Left colon (tissue), 2 donors: ENCODE measurements at regions not wholly inside any gene's neighbourhood (a gene's known extent, or its start where the extent isn't known, plus 50 kb on each side); places are given as distances from the start of the nearest gene placed in this dataset.
"Not testable (repeated sequence)": the region's sequence is repeated elsewhere in the genome, so short reads cannot be mapped to it uniquely, and the experiment has no call there.

Experiments
- ATAC-seq: fragments of 200-7000 bp; cut with Tn5 transposase; one replicate; pipeline ENCODE4 v1.9.1; 2020; ENCODE audit warnings: mild to moderate bottlenecking, moderate library complexity
- DNase-seq, 2 donors: peaks; one replicate each; pipeline ENCODE4 v3.0.0-alpha.2; 2020
- intact Hi-C, 2 donors: fragments of 100-400 bp; cut with DNase I in 1 of 2; cut with micrococcal nuclease in 1 of 2; formaldehyde crosslinking; loops; one replicate each; pipeline versions ENCODE4 v1.11.2 to v1.14.0; 2022; cut with DNase I, micrococcal nuclease
- donor health status: DM: no; HTN: no; CAD: no.
- donor health status: DM: yes; HTN: yes; CAD: no.

- ATAC-seq (no peak), DNase-seq (no peak)
- intact Hi-C loops, result no loop called here
Observed at GRCh38 chr6:167742719-167743303, 83.9 kb upstream of the AFDN start.

GRCh38 chr6:167744681-167745669 is 81.7 kb upstream of the AFDN start:
- no peak for DNase-seq
- intact Hi-C loops, result no loop called here
- no peak for ATAC-seq

GRCh38 chr6:167745670-167746389 is 80.9 kb upstream of the AFDN start:
- intact Hi-C loops, result no loop called here
- ATAC-seq (no peak), DNase-seq (peak in 1 of 2 donors; percentile 15)

DNA sequence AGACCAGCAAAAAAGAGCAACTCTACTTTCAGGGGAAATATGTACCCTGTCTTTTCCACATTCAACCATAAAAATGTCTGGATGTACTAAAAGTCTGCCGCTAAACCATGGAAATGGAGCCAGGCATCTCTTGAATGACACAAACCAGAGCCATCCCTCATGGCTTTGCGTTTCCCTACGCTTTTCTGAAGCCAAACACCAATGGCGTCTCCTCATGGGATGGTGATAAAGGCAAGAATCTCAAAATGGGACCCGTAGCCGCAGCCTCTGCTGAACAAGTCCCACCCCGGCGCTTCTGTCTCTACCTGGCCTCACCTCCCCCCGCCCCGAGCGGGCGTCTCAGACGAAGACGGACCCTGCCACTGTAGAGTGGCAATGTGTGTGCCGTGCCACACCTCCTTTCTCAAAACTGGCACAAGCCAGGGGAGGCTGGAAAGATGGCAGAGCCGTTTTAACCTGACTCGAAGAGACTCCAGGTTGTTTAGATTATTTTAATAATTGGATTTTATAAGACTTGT is 80.3 kb upstream of the AFDN start:
- no peak for ATAC-seq
- DNase-seq, result no peak
- intact Hi-C loops, result no loop called here

- ATAC-seq (no peak), DNase-seq (no peak)
Observed at GRCh38 chr6:167746975-167747374, 79.7 kb upstream of the AFDN start.

GRCh38 chr6:167747645-167748044 is 79.1 kb upstream of the AFDN start:
- intact Hi-C loops, result no loop called here
- ATAC-seq (no peak), DNase-seq (no peak)

More at GRCh38 chr6:167746975-167747374, 79.7 kb upstream of the AFDN start:
- intact Hi-C loops, result no loop called here

DNA sequence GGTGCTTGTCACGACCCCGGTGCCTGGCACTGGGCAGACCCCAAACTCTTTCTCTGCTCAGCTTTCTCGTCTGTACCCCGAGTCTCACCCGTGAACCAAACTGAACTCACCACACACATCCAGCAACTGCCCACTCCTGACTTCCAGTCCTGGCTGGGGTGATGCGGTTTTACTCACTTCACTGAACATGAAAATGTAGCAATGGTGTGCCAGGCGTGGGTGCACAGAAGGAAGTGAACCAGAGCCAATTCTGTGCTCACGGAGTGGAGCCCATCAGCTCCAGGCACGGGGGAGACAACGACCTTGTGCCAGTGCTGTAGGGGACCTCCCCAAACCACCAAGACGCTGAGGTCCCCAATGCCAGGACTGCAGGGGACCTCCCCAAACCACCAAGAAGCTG is 78.7 kb upstream of the AFDN start:
- DNase-seq (no peak), ATAC-seq (no peak)
- intact Hi-C loops, result no loop called here

GRCh38 chr6:167748458-167749379 is 78.0 kb upstream of the AFDN start:
- DNase-seq, result no peak
- intact Hi-C loops, result no loop called here
- ATAC-seq, result no peak

DNA sequence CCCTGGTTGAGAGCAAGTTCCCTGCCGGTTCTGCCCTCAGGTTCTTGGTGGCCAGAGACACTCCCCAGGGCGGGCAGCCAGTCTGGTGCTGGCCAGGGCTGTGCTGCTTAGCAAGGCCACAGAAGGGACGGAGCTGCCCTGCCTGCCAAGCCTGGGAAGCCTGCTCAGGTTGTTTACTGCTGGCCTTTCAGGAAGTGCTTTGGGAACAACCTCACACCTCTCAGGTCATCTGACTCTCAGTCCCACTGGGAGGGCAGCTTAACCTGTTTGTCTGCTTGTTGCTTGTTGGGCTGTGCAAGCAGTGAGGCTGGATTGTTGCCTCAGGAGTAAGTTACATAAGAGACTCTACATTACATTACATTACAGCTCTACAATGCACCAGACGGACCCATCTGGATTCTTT is 75.8 kb upstream of the AFDN start:
- ATAC-seq, result peak; percentile 99
- DNase-seq, result peak; percentile 70 to 88
- intact Hi-C loops, result no loop called here

- DNase-seq (no peak), ATAC-seq (no peak)
Observed at GRCh38 chr6:167751579-167752115, 75.1 kb upstream of the AFDN start.

GRCh38 chr6:167753281-167753680 is 73.4 kb upstream of the AFDN start:
- DNase-seq, intact Hi-C loops: not testable (repeated sequence)

More at GRCh38 chr6:167751579-167752115, 75.1 kb upstream of the AFDN start:
- intact Hi-C loops, result no loop called here

GRCh38 chr6:167754691-167755090 is 72.0 kb upstream of the AFDN start:
- ATAC-seq (no peak), DNase-seq (no peak)
- intact Hi-C loops, result no loop called here

More at GRCh38 chr6:167753281-167753680, 73.4 kb upstream of the AFDN start:
- not testable (repeated sequence) for ATAC-seq

DNA sequence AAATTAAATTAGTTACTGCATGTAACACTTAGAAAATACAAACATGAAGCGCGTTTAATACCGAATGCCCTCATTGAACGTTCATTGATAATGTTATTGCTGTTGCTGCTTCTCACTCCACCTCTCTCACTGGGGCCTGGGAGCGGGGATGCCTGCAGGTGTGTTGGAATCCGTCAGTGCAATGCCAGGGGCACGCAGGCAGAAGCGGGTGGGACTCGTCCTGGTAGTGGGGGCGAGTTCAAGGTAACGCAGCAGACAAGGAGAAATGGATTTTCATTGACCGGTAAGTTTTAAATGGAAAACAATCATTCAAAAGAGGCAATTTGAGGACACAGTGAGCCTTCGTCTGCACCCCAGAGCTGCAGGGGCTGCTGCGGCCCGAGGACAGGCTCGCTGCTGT is 71.2 kb upstream of the AFDN start:
- no peak for DNase-seq
- intact Hi-C loops, result no loop called here
- ATAC-seq, result no peak

GRCh38 chr6:167756597-167756996 is 70.1 kb upstream of the AFDN start:
- intact Hi-C loops, result no loop called here
- DNase-seq (no peak), ATAC-seq (no peak)

- ATAC-seq (no peak), DNase-seq (no peak)
- intact Hi-C loops, result no loop called here
Observed at GRCh38 chr6:167757249-167757648, 69.5 kb upstream of the AFDN start.

DNA sequence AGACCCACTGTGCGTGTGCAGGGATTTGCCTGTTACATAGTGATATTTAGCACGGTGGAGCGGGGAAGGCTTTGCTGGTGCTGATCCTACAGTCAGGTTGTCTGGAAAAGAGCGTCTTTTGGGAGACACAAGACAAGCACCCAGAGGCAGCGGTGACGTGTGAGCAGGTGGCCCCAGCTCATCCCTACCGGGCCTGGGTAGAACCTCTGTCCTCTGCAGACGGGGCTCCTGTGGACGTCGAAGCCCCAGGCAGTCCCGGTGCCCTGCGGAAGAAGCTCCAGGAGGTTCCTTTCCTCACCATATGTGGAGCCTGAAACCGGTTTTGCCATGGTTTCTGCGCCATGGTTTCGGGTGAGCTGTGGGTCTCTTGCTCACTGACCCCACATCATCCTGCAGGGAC is 68.9 kb upstream of the AFDN start:
- no peak for ATAC-seq
- no peak for DNase-seq
- intact Hi-C loops, result no loop called here

- intact Hi-C loops, result no loop called here
- no peak for ATAC-seq
- DNase-seq, result peak in 1 of 2 donors; percentile 10
Observed at GRCh38 chr6:167758309-167759023, 68.2 kb upstream of the AFDN start.
